Prostate gland (tissue), 2 donors: ENCODE measurements at regions not wholly inside any gene's neighbourhood (a gene's known extent, or its start where the extent isn't known, plus 50 kb on each side); places are given as distances from the start of the nearest gene placed in this dataset.

Source experiments
- DNase-seq: peaks from one replicate; pipeline ENCODE4 v3.0.0-alpha.2; 2019; ENCODE audit warnings: low spot score
- H3K27ac ChIP-seq, 2 donors: fragments of 200-600 bp; sonication (generic); 2 replicates each; pipeline ENCODE4 v1.5.1; 2017 to 2019
- H3K27me3 ChIP-seq: fragments of 200-600 bp; sonication (generic); replicated peaks from 2 replicates; pipeline ENCODE4 v1.5.1; 2019; ENCODE audit not compliant: insufficient read depth
- H3K36me3 ChIP-seq, 2 donors: fragments of 200-600 bp; sonication (generic); 1 replicate in 1 of 2; 2 replicates in 1 of 2; pipeline versions ENCODE4 v1.5.1 to v1.8.1; 2017 to 2019
- H3K4me1 ChIP-seq: fragments of 200-600 bp; sonication (generic); replicated peaks from 2 replicates; pipeline ENCODE4 v1.5.1; 2019
- H3K4me3 ChIP-seq, 2 donors: fragments of 200-600 bp; sonication (generic); 2 replicates each; pipeline ENCODE4 v1.5.1; 2017 to 2019
- H3K9me3 ChIP-seq: fragments of 200-600 bp; sonication (generic); 2 replicates; pipeline ENCODE4 v1.5.1; 2017
- CTCF ChIP-seq, 4 experiments: fragments of 200-600 bp in 2 of 4; fragments of 450-650 bp in 2 of 4; sonication (generic) in 2 of 4; IDR thresholded peaks; 1 replicate in 3 of 4; 2 replicates in 1 of 4; pipeline ENCODE4 v1.5.1; 2016 to 2019; ENCODE audit warnings: antibody characterized with exemption in 4 of 4, mild to moderate bottlenecking in 2 of 4, moderate library complexity in 2 of 4
- POLR2A ChIP-seq: fragments of 450-650 bp; IDR thresholded peaks from one replicate; pipeline ENCODE4 v1.6.1; 2016; ENCODE audit warnings: antibody characterized with exemption, mild to moderate bottlenecking
- POLR2AphosphoS5 ChIP-seq: sonication (generic); formaldehyde crosslinking; IDR thresholded peaks from one replicate; pipeline ENCODE4 v1.6.1; 2017; ENCODE audit warnings: antibody characterized with exemption
- WGBS: methylation state at CpG from one replicate; pipeline ENCODE4 v1.1.5; 2018; 5-methylcytosine and 5-hydroxymethylcytosine counted together
- intact Hi-C: fragments of 100-400 bp; cut with DNase I; formaldehyde crosslinking; loops from one replicate; pipeline ENCODE4 v1.14.2; 2022

- 88% methylated on average over 9 of the region's 9 CpGs for WGBS
- Histone ChIP-seq H3K36me3 (no peaks in the 10 kb centered on the region), H3K9me3 (no peaks in the 10 kb centered on the region), H3K27ac (no peak overlapping the region), H3K4me3 (no peak overlapping the region), H3K4me1 (peaks cover 4% of the 10 kb centered on the region), H3K27me3 (no peaks in the 10 kb centered on the region)
- DNase-seq = no peak
- intact Hi-C loops = no loop called here
- TF ChIP-seq CTCF (IDR thresholded peaks at IDR 0.05) = no peak
- TF ChIP-seq POLR2AphosphoS5 = no peak
- TF ChIP-seq POLR2A = no peak
These were observed 204.2 kb upstream of the MTNR1B start for GRCh38 chr11:92765082-92765840.

GRCh38 chr11:92765965-92766371, 203.5 kb upstream of the MTNR1B start:
- TF ChIP-seq CTCF (IDR thresholded peaks at IDR 0.05) (no peak), POLR2A (no peak), POLR2AphosphoS5 (no peak)
- no peaks in the 10 kb centered on the region for H3K36me3 ChIP-seq
- peaks cover 4% of the 10 kb centered on the region for H3K4me1 ChIP-seq
- H3K27me3 ChIP-seq = no peaks in the 10 kb centered on the region
- no peak for DNase-seq
- H3K9me3 ChIP-seq = no peaks in the 10 kb centered on the region
- WGBS = 44% methylated on average over 10 of the region's 10 CpGs
- no peak overlapping the region for H3K27ac ChIP-seq
- no peak overlapping the region for H3K4me3 ChIP-seq
- intact Hi-C loops = no loop called here

- peaks cover 4% of the 10 kb centered on the region for H3K4me1 ChIP-seq
- H3K4me3 ChIP-seq = no peak overlapping the region
- H3K36me3 ChIP-seq = no peaks in the 10 kb centered on the region
- no peaks in the 10 kb centered on the region for H3K27me3 ChIP-seq
- no peak for DNase-seq
- intact Hi-C loops = no loop called here
- TF ChIP-seq POLR2A (no peak), CTCF (IDR thresholded peaks at IDR 0.05) (no peak), POLR2AphosphoS5 (no peak)
- WGBS = 80% methylated on average over 7 of the region's 7 CpGs
- H3K9me3 ChIP-seq = no peaks in the 10 kb centered on the region
- no peak overlapping the region for H3K27ac ChIP-seq
These were observed 202.8 kb upstream of the MTNR1B start for GRCh38 chr11:92766698-92767097.

- no peaks in the 10 kb centered on the region for H3K27me3 ChIP-seq
- DNase-seq = no peak
- peaks cover 4% of the 10 kb centered on the region for H3K4me1 ChIP-seq
- intact Hi-C loops = no loop called here
- no peaks in the 10 kb centered on the region for H3K36me3 ChIP-seq
- 96% methylated on average over 1 of the region's 1 CpG for WGBS
- TF ChIP-seq POLR2AphosphoS5 = no peak
- TF ChIP-seq POLR2A = no peak
- TF ChIP-seq CTCF (IDR thresholded peaks at IDR 0.05) = no peak
- no peak overlapping the region for H3K27ac ChIP-seq
- H3K9me3 ChIP-seq = no peaks in the 10 kb centered on the region
- H3K4me3 ChIP-seq = no peak overlapping the region
These were observed 202.0 kb upstream of the MTNR1B start for GRCh38 chr11:92767416-92767815.
